AG10803 (cell line): ENCODE measurements at regions not wholly inside any gene's neighbourhood (a gene's known extent, or its start where the extent isn't known, plus 50 kb on each side); places are given as distances from the start of the nearest gene placed in this dataset.

Source experiments
- DNase-seq: peaks from one replicate; pipeline ENCODE4 v3.0.0; 2010; ENCODE audit warnings: low read depth
- H3K4me3 ChIP-seq: 2 replicates; pipeline ENCODE4 v1.5.1; 2011; ENCODE audit warnings: mild to moderate bottlenecking, low read length, control low read depth
- CTCF ChIP-seq: conservative IDR thresholded peaks from 2 replicates; pipeline ENCODE4 v1.5.1; 2011; ENCODE audit warnings: mild to moderate bottlenecking, low read length, control low read depth, inconsistent platforms

DNA sequence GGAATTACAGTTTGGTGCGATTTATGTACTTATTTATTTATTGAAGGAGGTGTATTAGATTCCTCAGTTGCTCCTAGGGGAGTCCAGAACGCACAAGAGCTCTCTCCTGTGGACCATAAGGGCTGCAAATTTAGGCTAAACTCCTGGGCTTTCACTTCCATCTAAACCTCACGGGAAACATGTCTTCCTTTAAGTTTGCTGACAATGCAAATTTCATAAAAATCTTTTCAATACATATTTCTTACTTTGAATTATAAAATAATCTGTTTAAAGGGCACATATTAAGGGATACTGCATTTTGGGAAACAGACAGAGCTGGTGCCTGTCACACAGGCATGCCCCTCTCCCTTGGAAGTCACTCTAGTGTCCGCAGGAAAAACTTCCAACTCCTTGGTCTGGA, 438.0 kb upstream of the CPEB2 start:
- DNase-seq: no peak
- TF ChIP-seq CTCF: no peak
- H3K4me3 ChIP-seq: no peak overlapping the region

GRCh38 chr4:14566518-14566917, 435.8 kb upstream of the CPEB2 start:
- no peak for DNase-seq
- H3K4me3 ChIP-seq: no peak overlapping the region
- TF ChIP-seq CTCF: no peak

DNA sequence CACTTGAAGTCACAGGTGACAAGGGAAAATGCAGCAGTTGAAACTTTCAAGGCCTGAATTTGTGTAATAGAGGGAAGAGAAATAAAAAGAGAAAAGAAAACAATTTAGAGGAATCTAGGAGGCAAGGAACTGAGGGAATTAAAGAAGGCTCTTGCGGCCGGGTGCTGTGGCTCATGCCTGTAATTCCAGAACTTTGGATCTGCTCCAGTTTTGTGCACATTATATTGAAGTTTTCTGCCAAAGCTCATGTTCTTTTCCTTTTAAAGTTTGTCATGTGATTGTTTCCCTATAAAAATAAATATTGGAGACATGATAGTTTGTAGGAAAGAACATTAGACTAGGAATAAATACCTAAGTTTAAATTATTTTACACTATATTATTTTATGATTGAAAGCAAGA, 433.9 kb upstream of the CPEB2 start:
- no peak for DNase-seq
- TF ChIP-seq CTCF: no peak
- H3K4me3 ChIP-seq: no peak overlapping the region

DNA sequence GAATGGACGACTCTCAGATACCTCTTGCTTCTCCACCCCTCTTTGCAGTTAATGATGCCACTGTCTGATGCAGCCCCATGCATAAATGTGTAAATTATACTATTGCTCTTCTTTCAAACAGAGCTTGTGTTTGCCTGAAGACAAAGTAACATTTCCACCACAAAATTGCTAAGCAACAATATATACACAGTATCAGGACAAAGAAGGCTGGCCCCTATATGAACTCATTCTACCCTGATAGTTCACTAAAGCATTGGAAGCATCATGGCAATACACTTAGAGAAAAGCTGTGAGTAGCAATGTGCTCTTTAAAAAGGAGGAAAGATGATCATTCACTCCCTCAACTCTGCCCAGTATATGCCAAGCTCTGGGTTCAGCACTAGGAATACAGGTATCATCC, 427.0 kb upstream of the CPEB2 start:
- no peak for TF ChIP-seq CTCF
- H3K4me3 ChIP-seq: no peak overlapping the region
- DNase-seq: no peak

DNA sequence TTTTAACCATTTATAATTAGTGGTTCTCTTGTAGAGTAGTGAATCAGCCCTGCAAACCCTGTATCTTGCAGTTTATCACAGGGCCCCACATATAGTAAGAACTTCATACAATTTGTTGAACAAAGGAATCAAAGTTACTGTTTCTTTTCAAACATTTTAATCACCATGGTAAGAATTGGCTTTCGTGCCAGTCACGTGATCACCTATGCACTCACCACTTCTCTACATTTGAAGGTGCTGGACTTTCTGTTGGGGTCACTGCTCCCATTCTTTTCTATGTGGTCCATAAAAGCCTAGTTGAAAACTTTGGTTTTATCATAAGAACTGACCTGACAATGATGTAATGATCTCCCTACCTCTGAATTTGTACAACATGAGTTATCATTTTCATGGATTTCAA, 426.4 kb upstream of the CPEB2 start:
- TF ChIP-seq CTCF: no peak
- no peak overlapping the region for H3K4me3 ChIP-seq
- DNase-seq: no peak

DNA sequence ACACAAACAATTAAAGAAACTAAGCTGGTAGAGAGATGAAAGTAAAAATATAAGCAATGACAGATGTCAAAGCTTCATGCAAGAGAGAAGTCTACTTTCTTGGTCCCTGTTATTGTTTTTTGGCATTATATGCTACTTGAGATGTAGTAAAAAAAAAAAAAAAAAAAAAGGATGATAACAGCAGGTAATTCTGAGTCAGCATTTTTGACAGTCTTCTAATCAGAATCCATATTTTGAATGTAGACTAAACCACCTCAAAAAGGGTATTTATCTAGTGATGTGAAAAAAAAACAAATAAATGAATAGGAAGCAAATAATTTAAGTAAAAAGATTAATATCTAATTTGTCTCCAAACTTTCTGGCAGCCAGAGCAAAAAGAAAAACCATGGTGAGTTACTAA, 422.2 kb upstream of the CPEB2 start:
- no peak for TF ChIP-seq CTCF
- no peak overlapping the region for H3K4me3 ChIP-seq
- no peak for DNase-seq

DNA sequence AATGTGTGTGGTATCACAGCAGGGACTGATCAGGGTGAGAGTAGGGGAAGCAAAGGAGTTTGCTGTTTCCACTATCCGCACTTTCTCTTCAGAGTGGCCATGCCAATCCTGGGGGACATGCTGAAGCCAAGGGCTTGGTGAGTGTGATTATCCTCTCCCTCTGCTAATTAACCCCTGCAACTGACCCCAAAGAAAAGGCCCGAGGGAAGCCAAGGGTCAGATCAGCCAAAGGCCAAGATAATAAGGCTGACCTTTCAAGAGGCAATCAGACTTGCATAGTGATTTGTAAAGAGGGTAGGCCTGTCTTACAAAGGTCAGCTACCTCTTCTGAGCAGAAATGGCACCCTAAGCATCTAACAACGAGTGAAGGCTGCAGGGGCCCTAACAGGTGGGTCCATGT, 420.5 kb upstream of the CPEB2 start:
- H3K4me3 ChIP-seq: no peak overlapping the region
- DNase-seq: no peak

More for the DNA sequence above, 420.5 kb upstream of the CPEB2 start:
- no peak for TF ChIP-seq CTCF
